GM18508 (cell line): ENCODE measurements at regions not wholly inside any gene's neighbourhood (a gene's known extent, or its start where the extent isn't known, plus 50 kb on each side); places are given as distances from the start of the nearest gene placed in this dataset.

ENCODE experiments used
- ATAC-seq: cut with Tn5 transposase; IDR thresholded peaks from one replicate; pipeline ENCODE4 v1.9.1; 2021; ENCODE audit warnings: moderate number of reproducible peaks; ENCODE audit not compliant: insufficient read depth, unreplicated experiment

DNA sequence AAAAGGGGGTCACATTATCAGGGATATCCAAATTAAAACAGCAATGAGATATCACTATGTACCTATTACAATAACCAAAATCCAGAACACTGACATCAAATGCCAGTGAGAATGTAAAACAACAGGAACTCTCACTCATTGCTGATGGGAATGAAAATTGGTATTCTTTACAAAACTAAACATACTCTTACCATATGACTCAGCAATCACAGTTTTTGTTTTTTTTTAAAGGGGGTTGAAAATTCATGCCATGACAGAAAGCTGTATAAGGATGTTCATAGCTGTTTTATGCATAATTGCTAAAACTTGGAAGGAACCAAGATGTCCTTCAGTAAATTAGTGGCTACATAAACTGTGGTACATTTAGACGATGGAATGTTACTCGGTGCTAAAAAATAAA is 71.6 kb upstream of the SLITRK1 start:
- ATAC-seq: no peak

GRCh38 chr13:83950293-83950692 is 68.0 kb upstream of the SLITRK1 start:
- no peak for ATAC-seq

DNA sequence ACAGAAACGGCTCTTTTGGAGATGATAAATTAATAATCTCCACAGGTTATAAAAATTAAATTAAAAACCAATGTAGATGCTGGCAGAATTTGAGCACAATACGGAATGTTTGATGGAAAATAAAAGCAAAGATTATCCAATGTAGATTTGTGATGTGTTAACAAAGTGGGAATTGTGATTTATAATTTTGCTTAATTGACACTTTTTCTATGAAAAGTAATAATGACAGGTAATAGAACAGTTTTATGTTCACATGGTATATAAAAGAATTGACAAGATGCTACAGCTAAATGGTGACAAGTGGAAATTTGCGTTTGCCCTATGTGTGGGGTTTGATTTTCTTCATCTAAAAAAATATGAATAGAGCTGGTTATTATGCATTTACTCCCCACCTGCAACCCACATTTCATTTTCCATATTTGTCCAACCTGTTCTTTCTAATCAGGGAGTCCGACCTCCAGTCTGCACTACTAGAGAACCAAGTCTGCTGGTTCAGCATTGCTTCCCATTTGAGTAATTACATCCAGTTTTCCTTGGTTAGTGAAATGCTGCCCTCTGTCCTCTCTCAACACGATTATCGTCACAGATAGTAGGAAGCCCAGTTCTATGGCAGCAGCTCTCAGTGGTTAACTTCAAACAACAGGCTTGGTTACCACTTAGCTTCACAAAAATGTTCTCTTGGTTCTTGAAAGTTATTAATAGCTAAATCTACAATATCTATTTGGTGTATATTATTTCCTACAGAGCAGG is 61.4 kb upstream of the SLITRK1 start:
- no peak for ATAC-seq

DNA sequence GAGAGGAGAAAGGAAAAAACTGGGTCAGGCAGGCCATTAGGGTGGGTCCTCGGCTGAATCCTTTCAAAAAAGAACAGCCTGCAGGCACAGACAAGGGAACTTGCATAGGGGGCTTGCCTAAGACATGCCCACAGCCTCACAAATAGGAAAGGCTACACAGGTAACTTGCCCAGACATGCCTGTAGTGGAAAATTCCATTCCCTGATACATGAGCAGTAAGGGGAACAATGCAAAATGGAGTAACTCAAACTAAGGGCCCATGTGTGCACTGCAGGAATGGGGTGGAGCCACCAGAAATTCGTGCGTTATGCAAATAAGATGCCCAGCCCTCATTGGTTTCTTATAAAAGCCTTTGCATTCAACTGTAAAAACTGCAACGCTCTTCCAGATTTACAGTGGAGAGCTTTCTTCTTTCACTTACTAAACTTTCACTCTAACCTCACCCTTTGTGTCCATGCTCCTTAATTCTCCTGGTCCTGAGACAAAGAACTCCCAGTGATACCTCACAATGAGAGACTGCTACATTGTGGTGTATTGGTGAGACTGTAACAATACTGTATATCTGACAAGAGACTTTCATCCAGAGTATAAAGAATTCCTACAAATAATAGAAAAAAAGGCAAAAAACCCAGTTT is 59.5 kb upstream of the SLITRK1 start:
- no peak for ATAC-seq

DNA sequence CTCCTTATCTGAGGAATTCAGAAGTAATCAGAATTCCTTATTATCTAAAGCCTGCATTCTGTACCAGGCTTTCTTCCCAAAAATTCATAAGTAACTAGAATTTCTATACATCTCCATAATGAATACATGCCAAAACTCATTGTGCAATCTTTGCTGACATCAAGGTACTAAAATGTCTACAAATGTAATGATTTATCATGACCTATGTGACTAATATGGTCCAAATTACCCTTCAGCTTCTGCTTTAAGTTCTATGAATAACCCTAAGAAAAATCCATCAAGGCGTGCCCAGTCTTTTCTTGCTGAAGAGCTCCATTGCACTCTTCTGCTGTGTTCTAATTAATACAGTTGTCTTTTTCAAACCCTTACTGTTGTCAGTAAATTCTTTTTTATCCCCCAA is 58.5 kb upstream of the SLITRK1 start:
- ATAC-seq: no peak

DNA sequence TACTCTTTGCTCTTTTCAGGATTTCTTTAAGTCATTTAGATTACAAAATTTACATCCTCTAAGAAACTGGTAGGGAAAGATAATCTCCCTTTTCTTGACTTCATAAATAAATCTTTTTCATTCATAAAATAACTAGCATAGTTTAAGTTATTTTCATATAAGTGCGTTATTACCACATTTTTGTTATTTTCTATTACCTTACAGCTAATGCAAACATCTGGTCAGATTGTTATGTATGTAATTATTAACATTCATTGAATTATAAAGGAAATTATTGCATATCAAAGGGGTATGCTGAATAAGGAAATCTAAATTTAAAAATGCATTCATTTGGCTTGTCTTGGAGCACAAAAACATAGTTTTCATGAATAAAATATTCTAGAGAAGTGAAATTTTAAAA is 55.3 kb upstream of the SLITRK1 start:
- ATAC-seq: no peak

- ATAC-seq: no peak
Observed at GRCh38 chr13:83935566-83935965, 53.3 kb upstream of the SLITRK1 start.
